Fibroblast of villous mesenchyme (primary cell): ENCODE measurements at regions not wholly inside any gene's neighbourhood (a gene's known extent, or its start where the extent isn't known, plus 50 kb on each side); places are given as distances from the start of the nearest gene placed in this dataset.

Experiments
- DNase-seq: peaks from one replicate; pipeline ENCODE4 v3.0.0-alpha.2; 2010; ENCODE audit warnings: low read depth
- H3K4me3 ChIP-seq: 2 replicates; pipeline ENCODE4 v1.5.1; 2011; ENCODE audit warnings: low read depth, mild to moderate bottlenecking, low read length
- TF ChIP-seq, protein P1 (sequence below): IDR thresholded peaks from 2 replicates; pipeline ENCODE4 v1.5.1; 2012; ENCODE audit warnings: low read depth, mild to moderate bottlenecking, low read length; ENCODE audit not compliant: insufficient read depth

- no peak for DNase-seq
- H3K4me3 ChIP-seq: no peak overlapping the region
- TF ChIP-seq, protein P1, sequence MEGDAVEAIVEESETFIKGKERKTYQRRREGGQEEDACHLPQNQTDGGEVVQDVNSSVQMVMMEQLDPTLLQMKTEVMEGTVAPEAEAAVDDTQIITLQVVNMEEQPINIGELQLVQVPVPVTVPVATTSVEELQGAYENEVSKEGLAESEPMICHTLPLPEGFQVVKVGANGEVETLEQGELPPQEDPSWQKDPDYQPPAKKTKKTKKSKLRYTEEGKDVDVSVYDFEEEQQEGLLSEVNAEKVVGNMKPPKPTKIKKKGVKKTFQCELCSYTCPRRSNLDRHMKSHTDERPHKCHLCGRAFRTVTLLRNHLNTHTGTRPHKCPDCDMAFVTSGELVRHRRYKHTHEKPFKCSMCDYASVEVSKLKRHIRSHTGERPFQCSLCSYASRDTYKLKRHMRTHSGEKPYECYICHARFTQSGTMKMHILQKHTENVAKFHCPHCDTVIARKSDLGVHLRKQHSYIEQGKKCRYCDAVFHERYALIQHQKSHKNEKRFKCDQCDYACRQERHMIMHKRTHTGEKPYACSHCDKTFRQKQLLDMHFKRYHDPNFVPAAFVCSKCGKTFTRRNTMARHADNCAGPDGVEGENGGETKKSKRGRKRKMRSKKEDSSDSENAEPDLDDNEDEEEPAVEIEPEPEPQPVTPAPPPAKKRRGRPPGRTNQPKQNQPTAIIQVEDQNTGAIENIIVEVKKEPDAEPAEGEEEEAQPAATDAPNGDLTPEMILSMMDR: no peak
Measured at GRCh38 chr1:60547821-60548220, 474.3 kb upstream of the C1orf87 start.

DNA sequence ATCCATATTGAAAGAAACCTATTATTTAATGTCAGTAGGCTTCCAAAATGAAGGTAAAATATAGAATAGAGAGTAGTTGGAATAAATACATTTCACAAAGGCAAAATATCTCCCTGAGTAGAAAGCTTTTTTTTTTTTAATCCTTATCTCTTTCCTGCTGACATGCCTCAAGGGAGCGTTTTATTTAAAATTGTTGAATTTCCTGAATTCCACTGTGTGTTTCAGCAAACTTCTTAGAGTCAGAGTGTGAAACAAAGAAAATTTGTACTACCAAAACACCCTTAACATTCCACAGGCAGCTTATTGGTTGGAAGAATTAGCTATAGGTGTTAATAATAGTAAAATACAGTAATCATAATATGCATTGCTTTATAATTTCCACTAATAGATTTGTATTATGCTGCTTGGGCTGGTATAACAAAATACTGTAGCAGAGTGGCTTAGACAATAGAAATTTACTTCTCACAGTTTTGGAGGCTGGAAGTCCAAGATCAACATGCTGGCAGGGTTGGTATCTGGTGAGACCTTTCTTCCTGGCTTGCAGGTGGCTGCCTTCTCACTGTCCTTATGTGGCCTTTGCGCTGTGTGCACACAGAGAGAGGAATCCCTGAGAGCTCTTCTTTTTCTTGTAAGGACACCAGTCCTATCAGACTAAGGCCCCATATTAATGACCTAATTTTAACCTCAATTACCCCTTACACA lies 468.4 kb upstream of the C1orf87 start:
- H3K4me3 ChIP-seq: no peak overlapping the region
- TF ChIP-seq, protein P1: no peak
- DNase-seq: no peak

DNA sequence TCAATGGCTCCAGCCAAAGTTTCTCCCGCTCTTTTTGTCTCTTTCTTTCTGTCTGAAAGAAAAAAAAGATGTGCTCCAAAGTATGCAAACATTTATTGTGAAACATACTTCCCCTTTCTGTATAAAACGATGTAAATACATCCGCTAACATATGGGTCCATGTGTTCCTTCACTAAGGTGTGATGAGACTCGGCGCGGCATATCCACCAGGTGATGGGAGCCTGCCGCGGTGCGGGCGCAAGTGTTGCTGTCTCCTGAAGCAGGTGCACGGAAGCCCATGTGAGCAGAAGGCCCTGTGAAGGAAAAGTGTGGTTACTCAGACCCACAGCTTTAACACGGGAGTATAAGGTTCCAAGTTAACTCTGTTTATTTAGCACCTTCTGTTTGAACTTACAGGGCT lies 466.6 kb upstream of the C1orf87 start:
- H3K4me3 ChIP-seq: no peak overlapping the region
- DNase-seq: no peak
- TF ChIP-seq, protein P1: no peak

DNA sequence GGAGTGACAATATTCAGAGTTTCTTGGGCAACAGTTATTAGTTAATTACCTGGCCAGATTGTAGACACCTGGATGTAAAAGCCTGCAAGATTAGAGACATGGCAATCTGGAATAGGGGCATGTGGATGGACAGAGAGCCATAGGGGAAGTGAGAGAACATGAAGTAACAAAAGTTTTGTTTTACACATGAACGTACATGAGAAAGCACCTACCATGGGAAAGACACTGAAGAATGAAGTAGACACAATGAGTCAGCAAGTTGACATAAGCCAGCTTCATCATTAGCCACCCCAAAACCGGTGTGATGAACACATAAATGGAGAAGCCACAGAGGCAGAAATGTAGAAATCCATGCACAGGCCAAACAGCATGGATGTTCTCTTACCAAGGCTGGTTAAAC lies 462.1 kb upstream of the C1orf87 start:
- DNase-seq: no peak
- TF ChIP-seq, protein P1: no peak
- no peak overlapping the region for H3K4me3 ChIP-seq

GRCh38 chr1:60527567-60527966 lies 454.0 kb upstream of the C1orf87 start:
- no peak for DNase-seq
- no peak overlapping the region for H3K4me3 ChIP-seq
- TF ChIP-seq, protein P1: no peak

GRCh38 chr1:60516996-60517395 lies 443.4 kb upstream of the C1orf87 start:
- no peak for DNase-seq
- no peak overlapping the region for H3K4me3 ChIP-seq
- TF ChIP-seq, protein P1: no peak

DNA sequence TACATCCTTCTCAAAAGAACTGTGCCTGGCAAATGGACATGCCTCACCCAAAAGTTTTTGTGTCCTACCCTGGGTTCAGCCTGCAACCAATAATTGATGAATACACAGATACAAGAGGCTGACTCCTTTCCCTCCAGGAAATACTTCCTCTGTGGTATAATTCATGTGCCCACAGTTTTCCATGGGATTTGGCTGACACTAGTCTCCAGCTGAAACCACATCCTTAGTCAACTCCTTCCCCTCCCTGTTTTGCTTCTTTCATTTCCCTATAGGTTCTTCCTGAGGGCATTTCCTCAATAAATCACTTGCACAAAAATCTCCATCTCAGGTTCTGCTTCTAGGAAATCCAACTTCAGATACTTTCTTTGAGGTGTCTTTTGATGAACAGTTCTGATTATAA lies 436.6 kb upstream of the C1orf87 start:
- no peak for DNase-seq
- H3K4me3 ChIP-seq: no peak overlapping the region
- TF ChIP-seq, protein P1: no peak
